GM12864 (cell line): ENCODE measurements at regions not wholly inside any gene's neighbourhood (a gene's known extent, or its start where the extent isn't known, plus 50 kb on each side); places are given as distances from the start of the nearest gene placed in this dataset.
"Not testable (repeated sequence)": the region's sequence is repeated elsewhere in the genome, so short reads cannot be mapped to it uniquely, and the experiment has no call there.

ENCODE experiments used
- DNase-seq: peaks from one replicate; pipeline ENCODE4 v3.0.0-alpha.2; 2011; ENCODE audit warnings: low read depth
- H3K4me3 ChIP-seq: 2 replicates; pipeline ENCODE4 v1.5.1; 2011; ENCODE audit warnings: mild to moderate bottlenecking, low read depth, low read length, control low read depth
- TF ChIP-seq, protein P1 (sequence below): IDR thresholded peaks from 2 replicates; pipeline ENCODE4 v1.5.1; 2011; ENCODE audit warnings: low read depth, mild to moderate bottlenecking, moderate library complexity, low read length, control low read depth, inconsistent platforms; ENCODE audit errors: missing control alignments

DNA sequence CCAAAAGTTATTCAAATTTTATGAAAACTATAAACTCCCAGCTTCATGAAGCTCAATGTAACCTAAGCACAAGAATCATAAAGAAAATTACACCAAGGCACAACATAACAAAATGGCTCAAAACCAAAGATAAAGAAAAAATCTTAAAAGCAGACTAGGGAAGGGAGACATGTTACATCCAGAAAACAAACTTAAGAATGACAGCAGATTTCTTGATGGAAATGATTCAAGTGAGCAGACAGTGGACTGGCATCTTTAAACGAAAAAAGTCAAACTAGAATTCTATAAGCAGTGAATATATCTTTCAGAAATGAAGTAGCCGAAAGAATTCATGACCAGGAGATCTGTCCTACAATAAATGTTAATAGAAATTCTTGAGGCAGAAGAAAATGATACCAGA, 75.6 kb downstream of the SHANK2 start:
- TF ChIP-seq, protein P1, sequence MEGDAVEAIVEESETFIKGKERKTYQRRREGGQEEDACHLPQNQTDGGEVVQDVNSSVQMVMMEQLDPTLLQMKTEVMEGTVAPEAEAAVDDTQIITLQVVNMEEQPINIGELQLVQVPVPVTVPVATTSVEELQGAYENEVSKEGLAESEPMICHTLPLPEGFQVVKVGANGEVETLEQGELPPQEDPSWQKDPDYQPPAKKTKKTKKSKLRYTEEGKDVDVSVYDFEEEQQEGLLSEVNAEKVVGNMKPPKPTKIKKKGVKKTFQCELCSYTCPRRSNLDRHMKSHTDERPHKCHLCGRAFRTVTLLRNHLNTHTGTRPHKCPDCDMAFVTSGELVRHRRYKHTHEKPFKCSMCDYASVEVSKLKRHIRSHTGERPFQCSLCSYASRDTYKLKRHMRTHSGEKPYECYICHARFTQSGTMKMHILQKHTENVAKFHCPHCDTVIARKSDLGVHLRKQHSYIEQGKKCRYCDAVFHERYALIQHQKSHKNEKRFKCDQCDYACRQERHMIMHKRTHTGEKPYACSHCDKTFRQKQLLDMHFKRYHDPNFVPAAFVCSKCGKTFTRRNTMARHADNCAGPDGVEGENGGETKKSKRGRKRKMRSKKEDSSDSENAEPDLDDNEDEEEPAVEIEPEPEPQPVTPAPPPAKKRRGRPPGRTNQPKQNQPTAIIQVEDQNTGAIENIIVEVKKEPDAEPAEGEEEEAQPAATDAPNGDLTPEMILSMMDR: no peak
- DNase-seq: no peak
- no peak overlapping the region for H3K4me3 ChIP-seq

DNA sequence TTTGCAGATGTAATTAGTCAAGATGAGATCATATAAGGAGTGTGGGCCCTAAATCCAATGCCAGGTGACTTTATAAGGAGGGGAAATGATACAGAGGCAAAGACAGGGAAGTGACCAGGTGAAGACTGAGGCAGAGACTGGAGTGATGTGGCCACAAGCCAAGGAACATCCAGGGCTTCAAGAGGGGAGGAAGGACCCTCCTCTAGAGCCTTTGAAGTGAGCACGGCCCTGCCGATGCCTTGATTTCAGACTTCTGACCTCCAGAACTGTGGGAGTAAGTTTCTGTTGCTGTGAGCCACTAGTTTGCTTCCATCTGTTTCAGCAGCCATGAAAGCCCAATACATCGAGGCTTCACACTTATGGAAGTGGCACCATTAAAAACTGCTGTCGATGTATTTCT, 78.7 kb downstream of the SHANK2 start:
- H3K4me3 ChIP-seq: no peak overlapping the region
- TF ChIP-seq, protein P1: no peak
- no peak for DNase-seq

DNA sequence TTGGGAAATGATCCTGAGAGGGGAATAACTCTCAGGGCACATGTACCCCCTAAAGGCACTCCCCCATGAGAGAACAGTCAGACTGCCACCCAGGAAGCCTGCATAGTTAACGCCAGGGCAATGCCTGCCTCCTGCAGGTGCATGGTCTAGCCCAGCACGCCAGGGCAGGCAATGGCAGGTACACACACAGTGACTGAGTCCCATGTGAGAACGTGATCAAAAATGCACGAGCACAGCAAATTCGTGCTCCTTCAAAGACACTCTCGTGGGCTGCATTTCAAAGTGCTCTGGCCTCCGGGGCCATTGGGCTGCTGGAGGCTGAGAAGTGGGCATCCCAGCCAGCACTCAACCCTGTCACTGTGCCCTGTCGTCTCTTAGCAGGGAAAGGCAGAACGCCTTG, 79.7 kb downstream of the SHANK2 start:
- TF ChIP-seq, protein P1: no peak
- no peak overlapping the region for H3K4me3 ChIP-seq
- DNase-seq: no peak

DNA sequence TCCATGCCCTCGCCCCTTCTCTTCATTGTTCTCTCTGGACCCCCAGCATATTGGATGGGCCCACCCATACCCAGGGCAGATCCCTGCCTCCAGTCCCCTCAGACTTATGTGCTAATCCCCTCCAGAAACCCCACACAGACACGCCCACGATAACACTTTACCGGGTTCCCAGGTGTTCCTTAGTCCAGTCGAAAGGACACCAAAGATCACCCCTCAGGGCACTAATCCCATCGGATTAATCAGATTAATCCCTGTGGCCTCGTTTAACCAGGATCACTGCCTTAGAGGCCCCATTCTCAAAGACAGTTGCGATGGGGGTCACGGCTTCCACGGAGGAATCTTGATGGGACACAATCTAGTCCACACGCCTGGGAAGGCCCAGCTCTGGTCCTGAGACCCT, 80.8 kb downstream of the SHANK2 start:
- no peak overlapping the region for H3K4me3 ChIP-seq
- no peak for DNase-seq
- TF ChIP-seq, protein P1: no peak

DNA sequence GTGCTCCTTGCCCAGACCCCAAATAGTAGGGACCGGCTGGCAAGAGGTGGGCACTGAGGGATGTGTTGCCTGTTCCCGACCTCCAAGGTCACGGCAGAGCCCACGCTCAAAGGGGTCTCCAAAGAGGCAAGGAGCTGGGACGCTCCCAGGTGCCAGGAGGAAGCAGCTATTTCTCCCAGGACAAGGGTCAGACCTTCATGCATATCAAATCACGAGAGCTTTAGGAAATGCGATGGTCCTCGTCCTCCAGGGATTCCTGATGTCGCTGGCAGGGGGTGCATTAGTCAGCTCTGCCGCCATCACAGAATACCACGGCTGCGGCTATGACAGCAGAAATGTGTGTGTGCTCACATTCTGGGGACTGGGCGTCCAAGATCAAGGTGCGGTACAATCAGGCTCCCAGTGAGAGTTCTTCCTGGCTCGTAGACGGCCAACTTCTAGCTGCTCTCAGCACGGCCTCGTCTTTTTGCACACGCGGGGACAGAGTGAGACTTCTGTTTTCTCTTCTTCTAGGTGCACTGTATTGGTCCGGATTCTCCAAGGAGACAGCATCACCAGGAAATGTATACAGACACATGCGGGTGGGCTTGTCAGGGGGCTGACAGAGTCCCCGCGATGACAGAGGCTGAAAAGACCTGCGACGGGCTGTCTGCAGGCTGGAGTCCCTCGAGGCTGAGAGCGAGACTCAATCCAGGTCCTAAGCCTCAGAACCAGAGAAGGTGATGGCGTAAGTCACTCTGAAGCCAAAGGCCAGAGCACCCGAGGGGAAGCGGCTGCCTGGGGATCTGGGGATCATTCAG, 81.6 kb downstream of the SHANK2 start:
- no peak overlapping the region for H3K4me3 ChIP-seq
- TF ChIP-seq, protein P1: no peak
- no peak for DNase-seq

DNA sequence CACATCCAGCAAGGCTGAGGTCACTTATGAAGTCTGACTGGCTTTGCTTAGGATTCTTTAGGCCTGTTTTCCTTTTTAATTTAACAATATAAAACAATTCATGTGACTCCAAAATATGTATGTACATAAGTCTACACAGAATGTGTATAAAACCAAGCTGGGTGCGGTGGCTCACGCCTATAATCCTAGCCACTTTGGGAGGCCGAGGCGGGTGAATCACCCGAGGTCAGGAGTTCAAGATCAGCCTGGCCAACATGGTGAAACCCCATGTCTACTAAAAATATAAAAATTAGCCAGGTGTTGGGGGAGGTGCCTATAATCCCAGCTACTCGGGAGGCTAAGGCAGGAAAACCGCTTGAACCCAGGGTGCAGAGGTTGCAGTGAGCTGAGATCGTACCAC, 83.1 kb downstream of the SHANK2 start:
- no peak for DNase-seq
- TF ChIP-seq, protein P1: no peak
- no peak overlapping the region for H3K4me3 ChIP-seq

DNA sequence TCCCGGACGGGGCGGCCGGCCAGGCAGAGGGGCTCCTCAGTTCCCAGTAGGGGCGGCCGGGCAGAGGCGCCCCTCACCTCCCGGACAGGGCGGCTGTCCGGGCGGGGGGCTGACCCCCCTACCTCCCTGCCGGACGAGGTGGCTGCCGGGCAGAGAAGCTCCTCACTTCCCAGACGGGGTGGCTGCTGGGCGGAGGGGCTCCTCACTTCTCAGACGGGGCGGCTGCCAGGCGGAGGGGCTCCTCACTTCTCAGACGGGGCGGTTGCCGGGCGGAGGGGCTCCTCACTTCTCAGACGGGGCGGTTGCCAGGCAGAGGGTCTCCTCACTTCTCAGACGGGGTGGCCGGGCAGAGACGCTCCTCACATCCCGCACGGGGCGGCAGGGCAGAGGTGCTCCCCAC, 84.6 kb downstream of the SHANK2 start:
- not testable (repeated sequence) for DNase-seq, H3K4me3 ChIP-seq
